ENCODE measurements at regions not wholly inside any gene's neighbourhood (a gene's known extent, or its start where the extent isn't known, plus 50 kb on each side); places are given as distances from the start of the nearest gene placed in this dataset.
"Not testable (repeated sequence)": the region's sequence is repeated elsewhere in the genome, so short reads cannot be mapped to it uniquely, and the experiment has no call there.

DNA sequence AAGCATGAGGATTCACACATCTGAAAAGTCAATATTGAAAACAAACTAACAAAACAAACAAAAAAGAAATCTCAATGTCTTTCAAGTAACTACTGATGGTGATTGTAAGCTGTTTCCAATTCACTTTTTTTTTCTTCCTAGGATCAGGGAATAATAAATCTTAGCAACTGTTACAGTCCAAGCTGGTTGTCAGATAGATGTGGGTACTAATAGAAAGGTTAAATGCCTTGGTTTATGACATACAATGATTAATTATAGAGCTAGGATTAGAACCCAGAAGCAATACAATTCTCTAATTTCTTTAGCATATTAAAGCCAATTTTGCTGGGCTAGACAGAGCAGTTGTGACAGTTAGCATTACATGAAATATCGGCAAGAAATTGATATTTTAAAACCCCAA, 1301.6 kb downstream of the EPHA7 start:
- DNase-seq = no peak

DNA sequence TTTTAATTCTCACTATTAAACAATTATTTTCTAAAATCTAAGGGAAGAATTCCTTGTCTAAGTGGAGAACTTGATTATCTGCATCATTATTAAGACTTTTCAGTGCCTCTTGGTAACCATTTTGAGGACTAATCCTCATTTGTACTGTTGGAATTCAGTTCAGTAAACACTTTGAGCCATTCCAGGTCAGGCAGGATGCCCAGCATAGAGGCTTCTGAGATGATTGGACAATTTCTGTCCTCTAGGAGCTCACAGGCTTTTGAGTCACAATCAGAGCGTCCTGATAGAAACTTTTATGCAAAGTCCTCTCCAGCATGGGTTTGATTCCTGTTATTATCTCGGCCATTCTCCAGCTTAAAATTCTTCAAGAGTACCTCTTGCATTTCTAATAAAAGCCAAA, 1304.6 kb downstream of the EPHA7 start:
- peak; percentile 18 for DNase-seq

DNA sequence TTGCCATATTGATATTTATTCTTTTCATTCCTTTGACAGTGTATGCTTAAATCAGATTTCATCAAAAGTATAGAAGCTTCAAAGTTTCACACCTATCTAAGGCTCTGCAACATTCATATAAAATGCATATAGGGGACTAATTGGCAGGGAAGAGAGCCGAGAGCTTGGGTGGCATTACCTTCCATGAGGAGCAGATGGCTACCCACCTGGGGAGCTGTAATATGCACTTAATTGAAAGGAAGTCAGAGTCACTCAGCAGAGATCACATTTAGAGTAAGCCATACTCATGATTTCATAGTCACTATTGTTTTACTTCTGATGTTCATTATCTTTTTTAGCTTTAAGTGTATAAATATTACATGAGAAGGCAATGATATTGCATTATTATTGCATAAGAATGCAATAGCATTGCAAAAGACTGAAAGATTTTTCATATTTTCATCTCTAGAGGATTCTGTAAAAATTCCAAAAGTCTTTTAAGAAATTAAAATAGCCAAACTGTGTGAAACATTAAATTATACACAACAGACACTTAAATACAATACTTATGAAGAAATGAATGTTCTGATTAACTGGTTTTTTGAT, 1305.2 kb downstream of the EPHA7 start:
- DNase-seq = no peak

- DNase-seq = no peak
Measured at GRCh38 chr6:92111386-92111785, 1308.0 kb downstream of the EPHA7 start.

- no peak for DNase-seq
Measured at GRCh38 chr6:92110403-92110802, 1309.0 kb downstream of the EPHA7 start.

DNA sequence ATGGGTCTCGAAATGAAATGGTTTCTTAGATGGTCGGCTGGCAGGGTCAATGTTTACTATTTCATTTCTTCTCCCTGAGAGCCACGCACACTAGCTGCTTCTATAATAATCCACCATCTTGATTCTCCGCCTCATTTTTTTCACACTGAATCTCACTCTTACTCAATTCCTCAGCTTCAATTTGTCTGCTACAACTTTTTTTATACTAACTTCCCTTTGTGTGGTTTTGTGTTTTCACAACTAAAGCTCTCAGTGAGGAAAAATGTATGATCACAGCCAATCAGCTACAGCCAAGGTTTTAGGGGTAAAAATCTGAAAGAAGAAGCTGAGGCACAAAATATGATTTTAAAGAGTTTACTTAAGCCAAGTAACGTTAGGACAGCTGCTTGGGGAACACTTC, 1309.4 kb downstream of the EPHA7 start:
- DNase-seq = no peak

- DNase-seq = no peak
Measured at GRCh38 chr6:92109256-92109655, 1310.1 kb downstream of the EPHA7 start.

DNA sequence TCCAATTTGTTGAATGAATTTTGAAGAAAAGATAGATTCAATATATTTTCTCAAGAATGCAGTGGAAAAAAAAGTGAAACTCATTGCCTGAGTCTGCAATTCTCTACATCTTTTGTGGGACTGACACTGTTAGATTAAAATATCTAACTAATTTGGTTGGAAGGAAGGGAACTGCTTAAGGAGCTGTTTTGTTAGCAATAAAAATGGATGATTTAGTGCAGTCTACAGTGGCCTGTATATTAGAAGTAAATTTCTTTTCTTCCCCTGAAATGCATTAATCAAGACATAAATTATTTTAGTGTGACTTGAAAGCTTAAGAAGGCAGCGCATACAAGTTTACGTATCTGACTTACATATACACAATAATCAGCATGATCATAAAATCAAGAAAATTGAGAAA, 1332.6 kb downstream of the EPHA7 start:
- DNase-seq = no peak

- DNase-seq = not testable (repeated sequence)
Measured at GRCh38 chr6:92083914-92084313, 1335.4 kb downstream of the EPHA7 start.

- DNase-seq = no peak
Measured at GRCh38 chr6:92072387-92072786, 1347.0 kb downstream of the EPHA7 start.

GRCh38 chr6:92069781-92070180, 1349.6 kb downstream of the EPHA7 start:
- DNase-seq = peak; percentile 34

- no peak for DNase-seq
Measured at GRCh38 chr6:92052513-92052912, 1366.8 kb downstream of the EPHA7 start.

DNA sequence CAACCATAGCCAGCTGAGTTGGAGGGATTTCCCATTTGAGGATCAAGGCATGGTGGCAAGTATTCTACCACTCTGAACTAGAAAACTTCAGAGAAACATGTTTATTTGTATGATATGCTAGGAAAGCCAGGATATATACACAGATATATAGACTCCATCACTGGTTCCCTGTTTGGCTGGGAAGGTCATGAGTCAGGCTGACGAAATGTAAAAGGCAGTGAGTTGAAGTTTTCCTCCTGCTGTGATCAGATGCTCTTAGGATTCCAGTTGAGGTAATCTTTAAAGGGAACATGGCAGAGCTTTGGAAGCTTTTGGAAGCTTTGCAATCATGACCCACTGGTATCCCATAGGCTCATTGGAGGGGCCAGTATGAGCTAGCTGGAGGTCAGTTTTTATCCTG, 1369.1 kb downstream of the EPHA7 start:
- DNase-seq = peak; percentile 1

DNA sequence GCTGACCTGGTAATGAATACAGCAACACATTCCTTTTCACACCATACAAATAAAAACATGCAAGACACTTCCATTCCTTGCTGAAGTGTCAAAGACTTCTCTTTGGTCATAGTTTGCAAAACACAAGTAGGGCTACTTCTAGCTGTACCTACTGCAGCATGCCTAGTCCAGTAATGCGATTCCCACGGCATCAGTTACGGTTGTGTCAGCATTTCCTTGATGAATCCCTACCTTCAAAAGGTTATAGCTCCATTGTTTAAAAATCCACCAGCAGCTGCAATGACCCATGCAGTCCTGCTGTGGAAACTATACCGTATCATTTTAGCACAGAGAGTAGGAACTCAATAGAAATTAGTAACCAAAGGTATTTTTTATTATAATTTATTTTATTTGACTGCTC, 1371.5 kb downstream of the EPHA7 start:
- DNase-seq = no peak

DNA sequence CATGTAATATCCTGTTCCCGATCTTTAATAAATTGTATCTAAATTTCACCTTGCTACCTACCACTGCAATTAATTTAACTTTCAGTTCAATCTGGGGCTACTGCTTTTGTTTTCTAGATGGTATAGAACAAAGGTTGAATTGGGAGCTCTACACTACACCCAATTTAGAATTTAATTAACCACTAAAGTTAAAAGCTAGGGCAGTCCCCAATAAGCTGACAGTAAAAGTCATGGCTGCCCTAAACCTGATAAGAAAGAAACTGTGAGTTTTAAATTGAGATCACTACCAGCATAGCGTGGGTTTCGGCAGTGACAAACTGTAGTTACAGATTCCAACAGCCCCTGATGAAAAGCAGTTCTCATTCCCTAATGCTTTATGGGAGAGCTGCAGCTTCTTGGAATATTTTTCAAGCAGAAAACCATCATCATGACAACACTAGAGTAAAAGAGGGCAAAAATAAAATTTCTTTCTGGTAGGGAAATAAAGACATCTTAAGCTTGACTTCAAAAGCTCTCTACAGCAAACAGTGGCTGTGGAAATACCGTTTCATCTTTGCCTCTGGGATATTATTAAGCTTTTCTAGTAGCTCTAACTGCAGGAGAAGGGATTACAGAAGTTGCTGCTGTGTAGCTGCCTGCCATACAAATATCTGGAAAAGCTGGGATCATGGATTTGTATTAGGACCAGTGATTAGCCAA, 1372.1 kb downstream of the EPHA7 start:
- no peak for DNase-seq

DNA sequence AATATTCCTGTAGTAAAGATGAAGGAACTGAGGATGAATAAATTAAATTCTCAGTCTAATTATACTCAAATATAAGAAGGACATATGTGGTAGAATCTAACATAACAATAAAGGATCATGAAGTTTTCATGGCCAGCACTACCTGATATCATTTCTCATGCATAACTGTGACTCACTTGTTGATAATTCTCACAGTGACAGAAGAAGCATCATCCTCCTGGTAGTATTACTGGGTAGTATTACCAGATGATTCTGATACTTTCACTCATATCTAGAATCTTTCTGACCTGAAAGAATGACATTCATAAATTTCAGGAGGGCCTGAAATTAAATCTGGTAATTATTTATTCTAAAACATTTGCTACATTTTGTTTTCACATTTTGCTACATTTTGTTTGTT, 1375.0 kb downstream of the EPHA7 start:
- no peak for DNase-seq

GRCh38 chr6:92043777-92044176, 1375.6 kb downstream of the EPHA7 start:
- no peak for DNase-seq

DNA sequence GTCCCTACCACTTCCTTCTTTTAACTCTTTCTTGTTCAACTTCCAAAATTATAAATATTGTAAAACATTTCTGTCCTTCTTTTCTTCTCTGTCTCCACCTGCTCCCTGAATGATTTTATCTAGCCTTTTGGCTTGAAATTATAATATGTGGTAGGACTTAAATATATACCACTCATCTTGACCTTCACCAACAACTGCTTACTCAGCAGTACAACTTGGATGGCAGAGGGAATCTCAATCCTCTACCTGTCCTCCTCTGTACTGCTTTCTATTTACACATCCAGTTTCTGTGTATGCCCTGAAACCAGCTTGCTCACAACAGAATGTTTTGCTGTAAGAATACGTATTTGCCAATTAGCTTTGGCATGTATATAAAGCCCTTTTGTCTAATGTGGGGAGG, 1392.5 kb downstream of the EPHA7 start:
- no peak for DNase-seq

- no peak for DNase-seq
Measured at GRCh38 chr6:92024881-92025280, 1394.5 kb downstream of the EPHA7 start.

GRCh38 chr6:92024110-92024509, 1395.2 kb downstream of the EPHA7 start:
- DNase-seq = no peak

- DNase-seq = no peak
Measured at GRCh38 chr6:92023410-92023966, 1395.9 kb downstream of the EPHA7 start.

- no peak for DNase-seq
Measured at GRCh38 chr6:92011681-92012245, 1407.6 kb downstream of the EPHA7 start.

- DNase-seq = no peak
Measured at GRCh38 chr6:92008757-92009502, 1410.4 kb downstream of the EPHA7 start.

- no peak for DNase-seq
Measured at GRCh38 chr6:92000112-92000511, 1413.2 kb upstream of the MAP3K7 start.

Measured in fibroblast of upper back skin (primary cell).